GM12891 (cell line): ENCODE measurements at regions not wholly inside any gene's neighbourhood (a gene's known extent, or its start where the extent isn't known, plus 50 kb on each side); places are given as distances from the start of the nearest gene placed in this dataset.

Experiments used
- PAX5 ChIP-seq: IDR thresholded peaks from 2 replicates; pipeline ENCODE4 v1.6.1; 2011; ENCODE audit warnings: low read length, moderate library complexity, mild to moderate bottlenecking; ENCODE audit not compliant: insufficient read depth, severe bottlenecking
- POLR2A ChIP-seq: IDR thresholded peaks from 2 replicates; pipeline ENCODE4 v1.6.1; 2011; ENCODE audit warnings: low read depth, low read length, control low read depth
- POLR2AphosphoS5 ChIP-seq: IDR thresholded peaks from 2 replicates; pipeline ENCODE4 v1.6.1; 2011; ENCODE audit warnings: low read depth, low read length, control low read depth
- POU2F2 ChIP-seq: IDR thresholded peaks from 2 replicates; pipeline ENCODE4 v1.6.1; 2011; ENCODE audit warnings: low read depth, mild to moderate bottlenecking, control low read depth, low read length, moderate library complexity
- SPI1 ChIP-seq: IDR thresholded peaks from 2 replicates; pipeline ENCODE4 v1.6.1; 2011; ENCODE audit warnings: low read depth, low read length, control low read depth
- TAF1 ChIP-seq: IDR thresholded peaks from 2 replicates; pipeline ENCODE4 v1.6.1; 2011; ENCODE audit warnings: low read depth, low read length, control low read depth

DNA sequence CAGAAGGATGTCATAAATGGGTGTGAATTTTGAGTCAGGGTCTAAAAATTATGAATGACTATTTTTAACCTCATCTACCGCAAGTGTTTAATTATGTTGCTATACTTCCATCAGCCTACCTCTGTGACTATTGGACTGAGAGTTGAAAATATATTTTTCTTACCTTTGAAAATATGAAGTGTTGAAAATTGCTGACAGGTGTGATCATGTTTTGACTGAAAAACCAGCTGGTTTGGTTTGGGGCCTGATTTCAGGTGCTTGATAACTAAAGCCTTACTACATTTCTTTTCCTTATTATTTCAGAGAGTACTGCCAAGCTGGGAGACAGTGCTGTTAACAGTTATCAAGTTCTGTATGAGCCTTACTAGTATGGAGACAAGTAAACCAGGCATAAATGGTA is 107.2 kb upstream of the DUSP10 start:
- TF ChIP-seq POLR2A (no peak), POLR2AphosphoS5 (no peak), TAF1 (no peak), PAX5 (no peak), POU2F2 (no peak), SPI1 (no peak)
